ENCODE measurements at regions not wholly inside any gene's neighbourhood (a gene's known extent, or its start where the extent isn't known, plus 50 kb on each side); places are given as distances from the start of the nearest gene placed in this dataset.

DNA sequence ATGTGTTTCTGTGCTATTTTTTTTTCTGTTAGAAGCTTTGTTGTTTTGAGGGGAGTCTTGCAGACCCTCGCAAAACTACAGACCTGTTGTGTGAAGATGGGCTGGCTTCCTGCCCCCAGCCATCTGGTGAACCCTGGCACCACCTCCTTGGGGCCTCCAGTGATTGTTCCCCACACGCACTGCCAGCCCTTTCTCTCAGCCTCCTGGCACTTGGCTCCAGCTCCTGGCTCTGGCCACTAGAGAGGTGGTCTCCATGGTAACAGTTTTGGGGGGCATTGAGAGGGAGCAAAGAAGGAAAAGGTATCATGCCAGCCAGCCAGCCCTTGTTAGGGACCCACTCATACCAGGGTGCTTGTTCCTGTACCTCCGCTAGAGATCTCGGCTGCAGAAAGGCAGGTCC is 176.4 kb upstream of the RPH3A start:
- no peak overlapping the region for H3K56ac ChIP-seq (ENCODE audit: extremely low read depth, insufficient read depth, low read length)
- H3K4me1 ChIP-seq (ENCODE audit: control insufficient read depth, insufficient read depth, low read length) = no peaks in the 10 kb centered on the region
- no peak overlapping the region for H4K91ac ChIP-seq (ENCODE audit: insufficient read depth, low read depth, low read length)
- no peaks in the 10 kb centered on the region for H3K79me1 ChIP-seq (ENCODE audit: low read depth in 1 of 2, low read length in 2 of 2)
- WGBS, 2 experiments (ENCODE audit: extremely low coverage in 2 of 2, insufficient read length in 1 of 2) = 40% methylated on average over 1 of the region's 4 CpGs; no CpG with 5 or more reads in 1 of the 2 experiments
- ChIA-PET POLR2A (ENCODE audit: unreplicated experiment) (no interaction called here), CTCF (no interaction called here)
- no peaks in the 10 kb centered on the region for H3K9me1 ChIP-seq (ENCODE audit: insufficient read depth, low read length)
- dilution Hi-C loops (cut with HindIII; ENCODE audit: low sequenced_read_pairs, unreplicated experiment) = no loop called here
- no peak overlapping the region for H2AK9ac ChIP-seq (replicated peaks; ENCODE audit: low read depth, low read length, poor library complexity)
- no peaks in the 10 kb centered on the region for H4K20me1 ChIP-seq (ENCODE audit: insufficient read depth, low read length)
- no peak overlapping the region for H2BK15ac ChIP-seq (ENCODE audit: low read depth, low read length)
- no peak overlapping the region for H2BK20ac ChIP-seq (ENCODE audit: low read depth, low read length)
- H4K5ac ChIP-seq (ENCODE audit: low read depth, low read length) = no peak overlapping the region
- no peak overlapping the region for H4K8ac ChIP-seq (ENCODE audit: low read depth in 2 of 2, low read length in 2 of 2)
- no peaks in the 10 kb centered on the region for H3K9me3 ChIP-seq (ENCODE audit: control insufficient read depth, insufficient read depth, low read length)
- no peak overlapping the region for H3K4ac ChIP-seq (ENCODE audit: low read depth, low read length)
- H3K23ac ChIP-seq (ENCODE audit: low read depth, low read length) = no peak overlapping the region
- no peak overlapping the region for H3K4me2 ChIP-seq (ENCODE audit: low read depth, low read length)
- H2AFZ ChIP-seq (replicated peaks; ENCODE audit: low read length, poor library complexity) = no peak overlapping the region
- TF ChIP-seq NFE2L2 (IDR thresholded peaks at IDR 0.05; ENCODE audit: low read depth, low read length) = no peak
- no peak for TF ChIP-seq FOS (IDR thresholded peaks at IDR 0.05; ENCODE audit: low read depth, low read length)
- no peak for TF ChIP-seq POLR2A (IDR thresholded peaks at IDR 0.05; ENCODE audit: low read depth, low read length)
- no peak for TF ChIP-seq SMC3 (IDR thresholded peaks at IDR 0.05; ENCODE audit: low read depth, low read length)
- TF ChIP-seq RAD21 (IDR thresholded peaks at IDR 0.05; ENCODE audit: low read length) = no peak
- no peak for TF ChIP-seq MXI1 (IDR thresholded peaks at IDR 0.05; ENCODE audit: borderline replicate concordance, low read depth, low read length)
- TF ChIP-seq CTCF (conservative IDR thresholded peaks at IDR 0.05; ENCODE audit: low read depth, low read length) = no peak
- no peak for TF ChIP-seq MAZ (IDR thresholded peaks at IDR 0.05; ENCODE audit: borderline replicate concordance, low read depth, low read length)
- no peak for TF ChIP-seq MAFK (IDR thresholded peaks at IDR 0.05; ENCODE audit: low read depth, low read length)
- no peak overlapping the region for H3K27ac ChIP-seq (ENCODE audit: insufficient read depth, low read length)
- in situ Hi-C loops (cut with MboI; ENCODE audit: low sequenced_read_pairs) = no loop called here
- no peak overlapping the region for H2BK120ac ChIP-seq (ENCODE audit: low read depth, low read length)
- H3K14ac ChIP-seq (replicated peaks; ENCODE audit: low read depth, low read length) = no peak overlapping the region
- BruUV-seq (replicated peaks) = no TSS peak
- intact Hi-C loops (cut with micrococcal nuclease) = no loop called here
- DNase-seq = no peak
- H3K27me3 ChIP-seq (ENCODE audit: control insufficient read depth, insufficient read depth, low read length) = no peaks in the 10 kb centered on the region
- H3K36me3 ChIP-seq (ENCODE audit: control insufficient read depth, insufficient read depth, low read length) = no peaks in the 10 kb centered on the region
- no peak overlapping the region for H2BK5ac ChIP-seq (ENCODE audit: low read depth, low read length, poor library complexity, severe bottlenecking)
- H3K9ac ChIP-seq (ENCODE audit: low read depth, low read length) = no peak overlapping the region
- ATAC-seq (ENCODE audit: low read depth) = no peak
- H2AK5ac ChIP-seq (ENCODE audit: low read depth, low read length) = no peak overlapping the region
- H3K18ac ChIP-seq (ENCODE audit: low read depth, low read length) = no peak overlapping the region
- no peak overlapping the region for H3K4me3 ChIP-seq (ENCODE audit: insufficient read depth, low read depth, low read length)
